Stimulated activated CD4-positive, alpha-beta T cell treated with anti-CD3 and anti-CD28 coated beads, Interleukin-4, amount 100 ng/mL, for 1 hour (primary cell): ENCODE measurements at regions not wholly inside any gene's neighbourhood (a gene's known extent, or its start where the extent isn't known, plus 50 kb on each side); places are given as distances from the start of the nearest gene placed in this dataset.

ENCODE experiments used
- DNase-seq: peaks from one replicate; pipeline ENCODE4 v3.0.0-alpha.2; 2020

GRCh38 chr9:7859701-7860334 lies 60.2 kb upstream of the DMAC1 start:
- DNase-seq: no peak

DNA sequence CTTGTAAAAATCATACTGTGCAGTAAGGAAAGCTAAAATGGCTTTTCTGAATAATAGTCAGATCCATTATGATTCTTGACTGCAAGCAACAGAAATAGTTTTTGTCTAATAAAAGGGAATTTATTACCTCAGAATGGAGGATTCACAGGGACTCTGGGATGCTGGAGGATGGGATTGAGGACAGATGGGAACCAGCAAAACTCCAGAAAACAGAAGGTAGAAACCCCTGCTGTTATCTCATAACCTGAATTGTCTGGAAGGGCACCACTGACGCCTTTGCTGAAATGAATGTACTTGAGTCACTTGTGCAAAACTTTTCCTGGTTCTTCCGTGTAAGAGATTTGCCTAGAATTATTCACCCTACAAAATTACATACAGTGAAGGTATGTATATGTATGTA lies 58.6 kb upstream of the DMAC1 start:
- DNase-seq: no peak

DNA sequence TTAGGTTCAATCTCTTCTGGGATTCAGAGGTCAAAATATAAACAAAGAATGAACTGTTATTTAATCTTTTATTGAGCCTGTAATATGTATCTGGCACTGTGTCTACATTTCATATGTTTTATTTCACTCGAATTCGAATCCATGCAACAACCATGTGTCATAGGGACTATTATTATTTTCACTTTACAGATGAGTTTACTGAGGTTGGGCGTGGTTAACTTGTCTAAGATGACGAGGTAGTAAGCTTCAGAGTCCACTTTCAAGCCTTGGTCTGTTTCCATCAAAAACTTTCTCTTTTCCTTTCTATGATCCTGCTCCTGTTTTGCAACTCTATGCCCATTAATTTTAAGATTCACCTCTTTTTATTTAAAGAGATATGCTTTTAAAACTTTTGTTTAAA lies 55.2 kb upstream of the DMAC1 start:
- no peak for DNase-seq
